ENCODE measurements at regions not wholly inside any gene's neighbourhood (a gene's known extent, or its start where the extent isn't known, plus 50 kb on each side); places are given as distances from the start of the nearest gene placed in this dataset.

DNA sequence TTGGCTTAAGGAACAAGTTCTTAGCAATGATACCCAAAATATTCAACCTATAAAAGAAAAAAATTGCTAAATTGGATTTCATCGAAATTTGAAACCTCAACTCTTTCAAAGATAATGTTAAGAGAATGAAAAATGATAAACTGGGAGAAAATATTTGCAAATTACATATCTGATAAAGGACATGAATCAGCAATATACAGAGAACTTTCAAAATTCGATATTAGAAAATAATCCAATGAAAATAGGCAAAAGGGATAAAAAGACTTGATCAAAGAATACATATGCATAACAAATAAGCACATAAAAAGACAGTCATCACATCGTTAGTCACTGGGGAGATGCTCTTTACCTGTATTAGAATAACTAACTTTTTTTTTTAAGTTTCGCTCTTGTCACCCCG, 73.0 kb upstream of the NEO1 start:
- Histone ChIP-seq H3K9me2 (ENCODE audit: low read depth, low read length) (no peaks in the 10 kb centered on the region), H4K20me1 (ENCODE audit: insufficient read depth, low read length) (no peaks in the 10 kb centered on the region), H3K79me2 (ENCODE audit: insufficient read depth, low read length) (no peaks in the 10 kb centered on the region), H2AFZ (ENCODE audit: low read length) (no peak overlapping the region), H3K4me3 (ENCODE audit: low read depth, low read length, poor library complexity, severe bottlenecking) (no peak overlapping the region), H3K4me2 (ENCODE audit: low read length) (no peak overlapping the region), H3K4me1 (ENCODE audit: insufficient read depth, low read length, severe bottlenecking) (no peaks in the 10 kb centered on the region), H3K9ac (ENCODE audit: low read length) (no peak overlapping the region), H3K9me3 (ENCODE audit: low read length) (no peaks in the 10 kb centered on the region), H3K36me3 (ENCODE audit: insufficient read depth, low read length) (no peaks in the 10 kb centered on the region), H3K27me3 (ENCODE audit: insufficient read depth, low read length) (0 out of 2 replicates have a peak, but pooled peaks cover 2% of the 10 kb centered on the region), H3K27ac (ENCODE audit: low read depth, low read length, poor library complexity, severe bottlenecking) (no peak overlapping the region), H3F3A (ENCODE audit: insufficient read depth, low read length) (no peaks in the 10 kb centered on the region)
- TF ChIP-seq EZH2 (IDR thresholded peaks at IDR 0.05; ENCODE audit: borderline replicate concordance, low read length) (no peak), CTCF (IDR thresholded peaks at IDR 0.05; ENCODE audit: low read length) (no peak)

DNA sequence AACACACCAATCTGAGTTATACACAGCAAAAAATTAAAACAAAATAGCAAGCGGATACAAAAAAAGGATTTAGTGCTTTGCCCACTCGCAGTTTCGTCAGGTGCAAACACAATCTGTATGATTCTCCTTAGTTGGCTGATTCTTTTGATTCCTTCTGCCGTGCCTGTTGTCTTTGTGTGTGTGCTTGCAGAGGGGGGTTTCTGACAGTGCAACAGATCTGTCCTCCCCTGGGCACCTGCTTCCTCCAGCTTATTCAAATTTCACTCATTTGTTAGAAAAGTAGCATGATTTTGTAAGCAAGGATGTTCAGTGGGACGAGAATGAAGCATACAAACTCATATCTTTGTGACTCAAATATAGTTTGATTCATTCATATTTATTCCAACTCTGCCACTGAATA, 74.0 kb upstream of the NEO1 start:
- 0 out of 2 replicates have a peak, but pooled peaks cover 2% of the 10 kb centered on the region for H3K27me3 ChIP-seq (ENCODE audit: insufficient read depth, low read length)
- no peak overlapping the region for H3K9ac ChIP-seq (ENCODE audit: low read length)
- H2AFZ ChIP-seq (ENCODE audit: low read length) = no peak overlapping the region
- H3K9me3 ChIP-seq (ENCODE audit: low read length) = no peaks in the 10 kb centered on the region
- no peaks in the 10 kb centered on the region for H3K9me2 ChIP-seq (ENCODE audit: low read depth, low read length)
- no peaks in the 10 kb centered on the region for H4K20me1 ChIP-seq (ENCODE audit: insufficient read depth, low read length)
- H3K4me2 ChIP-seq (ENCODE audit: low read length) = no peak overlapping the region
- H3K79me2 ChIP-seq (ENCODE audit: insufficient read depth, low read length) = no peaks in the 10 kb centered on the region
- H3K4me1 ChIP-seq (ENCODE audit: insufficient read depth, low read length, severe bottlenecking) = no peaks in the 10 kb centered on the region
- H3K27ac ChIP-seq (ENCODE audit: low read depth, low read length, poor library complexity, severe bottlenecking) = no peak overlapping the region
- H3F3A ChIP-seq (ENCODE audit: insufficient read depth, low read length) = no peaks in the 10 kb centered on the region
- TF ChIP-seq CTCF (IDR thresholded peaks at IDR 0.05; ENCODE audit: low read length) (no peak), EZH2 (IDR thresholded peaks at IDR 0.05; ENCODE audit: borderline replicate concordance, low read length) (no peak)
- no peaks in the 10 kb centered on the region for H3K36me3 ChIP-seq (ENCODE audit: insufficient read depth, low read length)
- H3K4me3 ChIP-seq (ENCODE audit: low read depth, low read length, poor library complexity, severe bottlenecking) = no peak overlapping the region

GRCh38 chr15:72972362-72972761, 79.9 kb upstream of the NEO1 start:
- Histone ChIP-seq H3K9ac (ENCODE audit: low read length) (no peak overlapping the region), H3K27ac (ENCODE audit: low read depth, low read length, poor library complexity, severe bottlenecking) (no peak overlapping the region), H3K4me2 (ENCODE audit: low read length) (no peak overlapping the region), H3F3A (ENCODE audit: insufficient read depth, low read length) (no peaks in the 10 kb centered on the region), H3K9me3 (ENCODE audit: low read length) (no peaks in the 10 kb centered on the region), H3K9me2 (ENCODE audit: low read depth, low read length) (no peaks in the 10 kb centered on the region), H3K36me3 (ENCODE audit: insufficient read depth, low read length) (no peaks in the 10 kb centered on the region), H3K4me3 (ENCODE audit: low read depth, low read length, poor library complexity, severe bottlenecking) (no peak overlapping the region), H3K79me2 (ENCODE audit: insufficient read depth, low read length) (no peaks in the 10 kb centered on the region), H2AFZ (ENCODE audit: low read length) (no peak overlapping the region), H3K27me3 (ENCODE audit: insufficient read depth, low read length) (0 out of 2 replicates have a peak, but pooled peaks cover 2% of the 10 kb centered on the region), H4K20me1 (ENCODE audit: insufficient read depth, low read length) (no peaks in the 10 kb centered on the region), H3K4me1 (ENCODE audit: insufficient read depth, low read length, severe bottlenecking) (no peaks in the 10 kb centered on the region)
- TF ChIP-seq EZH2 (IDR thresholded peaks at IDR 0.05; ENCODE audit: borderline replicate concordance, low read length) = no peak

- Histone ChIP-seq H4K20me1 (ENCODE audit: insufficient read depth, low read length) (no peaks in the 10 kb centered on the region), H3K79me2 (ENCODE audit: insufficient read depth, low read length) (no peaks in the 10 kb centered on the region), H2AFZ (ENCODE audit: low read length) (no peak overlapping the region), H3K9me2 (ENCODE audit: low read depth, low read length) (no peaks in the 10 kb centered on the region), H3F3A (ENCODE audit: insufficient read depth, low read length) (no peaks in the 10 kb centered on the region), H3K4me3 (ENCODE audit: low read depth, low read length, poor library complexity, severe bottlenecking) (no peak overlapping the region), H3K27ac (ENCODE audit: low read depth, low read length, poor library complexity, severe bottlenecking) (no peak overlapping the region), H3K36me3 (ENCODE audit: insufficient read depth, low read length) (no peaks in the 10 kb centered on the region), H3K9me3 (ENCODE audit: low read length) (no peaks in the 10 kb centered on the region), H3K4me1 (ENCODE audit: insufficient read depth, low read length, severe bottlenecking) (no peaks in the 10 kb centered on the region), H3K27me3 (ENCODE audit: insufficient read depth, low read length) (0 out of 2 replicates have a peak, but pooled peaks cover under 1% of the 10 kb centered on the region), H3K9ac (ENCODE audit: low read length) (no peak overlapping the region), H3K4me2 (ENCODE audit: low read length) (no peak overlapping the region)
- TF ChIP-seq EZH2 (IDR thresholded peaks at IDR 0.05; ENCODE audit: borderline replicate concordance, low read length) (no peak), CTCF (IDR thresholded peaks at IDR 0.05; ENCODE audit: low read length) (no peak)
These were observed 80.5 kb upstream of the NEO1 start for GRCh38 chr15:72971766-72972165.

All from OCI-LY1 (cell line).